AG09309 (cell line): ENCODE measurements at regions not wholly inside any gene's neighbourhood (a gene's known extent, or its start where the extent isn't known, plus 50 kb on each side); places are given as distances from the start of the nearest gene placed in this dataset.

ENCODE experiments used
- DNase-seq: peaks from one replicate; pipeline ENCODE4 v3.0.0-alpha.2; 2010; ENCODE audit warnings: low read depth
- H3K4me3 ChIP-seq: 2 replicates; pipeline ENCODE4 v1.5.1; 2011; ENCODE audit warnings: mild to moderate bottlenecking, low read depth, low read length, moderate library complexity; ENCODE audit not compliant: control insufficient read depth
- TF ChIP-seq, protein P1 (sequence below): IDR thresholded peaks from 2 replicates; pipeline ENCODE4 v1.5.1; 2011; ENCODE audit warnings: mild to moderate bottlenecking, low read depth, low read length, inconsistent platforms; ENCODE audit not compliant: insufficient read depth, control insufficient read depth; ENCODE audit errors: missing control alignments

DNA sequence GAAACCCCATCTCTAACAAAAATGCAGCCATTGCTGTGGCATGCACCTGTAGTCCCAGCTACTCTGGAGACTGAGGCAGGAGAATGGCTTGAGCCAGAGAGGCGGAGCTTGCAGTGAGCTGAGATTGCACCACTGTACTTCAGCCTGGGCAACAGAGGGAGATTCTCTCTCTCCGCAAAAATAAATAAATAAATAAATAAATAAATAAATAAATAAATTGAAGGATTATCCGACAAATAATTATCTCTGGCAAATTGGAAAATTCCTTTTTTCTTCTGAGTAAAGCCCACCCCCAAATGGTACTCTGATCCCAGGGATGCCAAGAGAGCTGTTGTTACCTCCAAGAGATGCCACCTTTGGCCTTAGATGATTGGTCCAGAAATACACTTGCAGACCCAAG, 137.9 kb downstream of the SUDS3 start:
- DNase-seq, result no peak
- TF ChIP-seq, protein P1, sequence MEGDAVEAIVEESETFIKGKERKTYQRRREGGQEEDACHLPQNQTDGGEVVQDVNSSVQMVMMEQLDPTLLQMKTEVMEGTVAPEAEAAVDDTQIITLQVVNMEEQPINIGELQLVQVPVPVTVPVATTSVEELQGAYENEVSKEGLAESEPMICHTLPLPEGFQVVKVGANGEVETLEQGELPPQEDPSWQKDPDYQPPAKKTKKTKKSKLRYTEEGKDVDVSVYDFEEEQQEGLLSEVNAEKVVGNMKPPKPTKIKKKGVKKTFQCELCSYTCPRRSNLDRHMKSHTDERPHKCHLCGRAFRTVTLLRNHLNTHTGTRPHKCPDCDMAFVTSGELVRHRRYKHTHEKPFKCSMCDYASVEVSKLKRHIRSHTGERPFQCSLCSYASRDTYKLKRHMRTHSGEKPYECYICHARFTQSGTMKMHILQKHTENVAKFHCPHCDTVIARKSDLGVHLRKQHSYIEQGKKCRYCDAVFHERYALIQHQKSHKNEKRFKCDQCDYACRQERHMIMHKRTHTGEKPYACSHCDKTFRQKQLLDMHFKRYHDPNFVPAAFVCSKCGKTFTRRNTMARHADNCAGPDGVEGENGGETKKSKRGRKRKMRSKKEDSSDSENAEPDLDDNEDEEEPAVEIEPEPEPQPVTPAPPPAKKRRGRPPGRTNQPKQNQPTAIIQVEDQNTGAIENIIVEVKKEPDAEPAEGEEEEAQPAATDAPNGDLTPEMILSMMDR, result no peak
- no peak overlapping the region for H3K4me3 ChIP-seq

GRCh38 chr12:118520214-118521035, 144.1 kb downstream of the SUDS3 start:
- H3K4me3 ChIP-seq, result no peak overlapping the region
- TF ChIP-seq, protein P1, result no peak
- DNase-seq, result no peak

DNA sequence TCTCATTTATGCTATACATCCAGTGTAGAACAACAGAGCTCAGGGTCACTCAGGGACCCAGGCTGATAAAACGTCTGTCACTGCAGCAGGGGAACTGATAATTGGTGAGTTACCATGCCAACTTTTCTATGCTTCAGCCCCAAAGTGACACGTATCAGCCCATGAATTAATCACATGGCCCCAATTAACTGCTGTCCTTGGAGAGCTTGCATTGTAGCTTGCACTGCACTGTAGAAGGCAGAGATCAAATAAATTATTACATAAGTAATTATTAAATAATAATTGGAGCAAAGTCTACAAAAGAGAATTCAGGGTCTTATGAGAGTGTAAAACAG, 144.6 kb downstream of the SUDS3 start:
- TF ChIP-seq, protein P1, result no peak
- H3K4me3 ChIP-seq, result no peak overlapping the region
- DNase-seq, result no peak

GRCh38 chr12:118524446-118524845, 148.1 kb downstream of the SUDS3 start:
- no peak for DNase-seq
- no peak overlapping the region for H3K4me3 ChIP-seq
- TF ChIP-seq, protein P1, result no peak

DNA sequence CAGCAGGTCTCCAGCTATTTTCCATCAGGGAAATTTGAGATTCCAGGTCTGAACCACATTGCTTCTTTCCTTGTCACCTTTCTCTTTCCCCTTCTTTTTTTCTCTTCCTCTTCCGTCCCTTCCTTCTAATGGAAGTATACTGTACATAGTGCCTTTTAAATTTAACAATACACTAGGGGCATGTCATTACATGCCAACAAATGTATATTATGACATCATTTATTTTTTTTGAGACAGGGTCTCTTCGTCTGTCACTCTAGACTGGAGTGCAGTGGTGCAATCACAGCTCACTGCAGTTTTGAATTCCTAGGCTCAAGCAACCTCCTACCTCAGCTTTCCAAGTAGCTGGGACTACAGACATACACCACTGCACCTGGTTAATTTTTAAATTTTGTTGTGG, 148.9 kb downstream of the SUDS3 start:
- no peak overlapping the region for H3K4me3 ChIP-seq
- DNase-seq, result no peak
- TF ChIP-seq, protein P1, result no peak

GRCh38 chr12:118526255-118527095, 150.1 kb downstream of the SUDS3 start:
- DNase-seq, result no peak
- H3K4me3 ChIP-seq, result no peak overlapping the region
- TF ChIP-seq, protein P1, result no peak
